Peyer's patch (tissue), 4 donors: ENCODE measurements at regions not wholly inside any gene's neighbourhood (a gene's known extent, or its start where the extent isn't known, plus 50 kb on each side); places are given as distances from the start of the nearest gene placed in this dataset.

ENCODE experiments used
- CTCF ChIP-seq, 6 experiments: fragments of 450-650 bp in 4 of 6; fragments of 200-600 bp in 2 of 6; sonication (generic) in 1 of 6; IDR thresholded peaks; one replicate each; pipeline ENCODE4 v1.5.1; 2017 to 2019; ENCODE audit warnings: antibody characterized with exemption in 6 of 6, mild to moderate bottlenecking in 3 of 6, moderate library complexity in 1 of 6
- POLR2A ChIP-seq, 2 donors: fragments of 450-650 bp; IDR thresholded peaks; one replicate each; pipeline ENCODE4 v1.5.1; 2017; ENCODE audit warnings: antibody characterized with exemption in 2 of 2, mild to moderate bottlenecking in 2 of 2, moderate library complexity in 2 of 2

- TF ChIP-seq POLR2A (IDR thresholded peaks at IDR 0.05) (no peak), CTCF (IDR thresholded peaks at IDR 0.05) (no peak)
Measured at GRCh38 chr5:104611135-104611767, 1048.7 kb upstream of the NUDT12 start.
